ENCODE measurements at regions not wholly inside any gene's neighbourhood (a gene's known extent, or its start where the extent isn't known, plus 50 kb on each side); places are given as distances from the start of the nearest gene placed in this dataset.

DNA sequence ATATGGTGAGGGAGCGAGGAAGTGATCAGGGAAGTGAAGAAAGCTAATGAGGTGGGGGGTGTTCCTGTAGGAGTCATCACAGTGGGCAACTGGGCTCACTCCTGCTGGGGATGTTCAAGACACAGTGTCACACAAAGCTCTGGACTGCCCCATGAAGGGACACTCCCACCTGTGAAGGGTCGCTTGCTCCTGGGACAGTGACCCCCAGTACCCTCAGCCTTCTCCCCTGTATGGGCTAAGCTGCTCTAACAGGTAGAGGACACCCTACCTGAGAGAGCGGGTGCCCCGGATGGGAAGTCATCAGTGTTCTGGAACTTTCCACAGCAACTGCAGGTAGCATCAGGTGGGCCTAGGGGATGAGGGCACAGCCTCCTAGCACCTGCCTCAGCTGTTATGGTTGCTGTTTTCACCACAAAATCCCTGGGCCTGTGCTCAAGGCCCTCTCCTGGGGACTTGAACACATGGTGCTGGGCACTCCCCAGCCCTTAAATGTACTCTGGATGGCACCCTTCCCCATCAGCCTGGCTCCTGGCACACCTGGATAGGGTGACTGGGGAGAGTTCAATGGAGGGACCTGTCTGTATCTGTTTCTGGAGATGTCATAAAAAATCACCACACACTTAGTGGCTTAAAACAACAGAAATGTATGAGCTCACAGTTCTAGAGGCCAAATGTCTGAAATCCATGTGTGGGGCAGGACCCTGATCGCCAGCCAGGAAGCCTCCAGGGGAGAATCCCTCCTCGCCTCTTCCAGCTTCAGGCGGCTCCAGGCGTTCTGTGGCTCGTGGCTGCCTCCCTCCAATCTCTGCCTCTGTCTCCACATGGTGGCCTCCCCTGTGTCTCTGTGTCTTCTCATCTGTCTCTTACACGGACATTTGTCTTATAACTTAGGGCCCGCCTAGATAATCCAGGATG lies 104.0 kb upstream of the CDH5 start:
- TF ChIP-seq, protein P1, sequence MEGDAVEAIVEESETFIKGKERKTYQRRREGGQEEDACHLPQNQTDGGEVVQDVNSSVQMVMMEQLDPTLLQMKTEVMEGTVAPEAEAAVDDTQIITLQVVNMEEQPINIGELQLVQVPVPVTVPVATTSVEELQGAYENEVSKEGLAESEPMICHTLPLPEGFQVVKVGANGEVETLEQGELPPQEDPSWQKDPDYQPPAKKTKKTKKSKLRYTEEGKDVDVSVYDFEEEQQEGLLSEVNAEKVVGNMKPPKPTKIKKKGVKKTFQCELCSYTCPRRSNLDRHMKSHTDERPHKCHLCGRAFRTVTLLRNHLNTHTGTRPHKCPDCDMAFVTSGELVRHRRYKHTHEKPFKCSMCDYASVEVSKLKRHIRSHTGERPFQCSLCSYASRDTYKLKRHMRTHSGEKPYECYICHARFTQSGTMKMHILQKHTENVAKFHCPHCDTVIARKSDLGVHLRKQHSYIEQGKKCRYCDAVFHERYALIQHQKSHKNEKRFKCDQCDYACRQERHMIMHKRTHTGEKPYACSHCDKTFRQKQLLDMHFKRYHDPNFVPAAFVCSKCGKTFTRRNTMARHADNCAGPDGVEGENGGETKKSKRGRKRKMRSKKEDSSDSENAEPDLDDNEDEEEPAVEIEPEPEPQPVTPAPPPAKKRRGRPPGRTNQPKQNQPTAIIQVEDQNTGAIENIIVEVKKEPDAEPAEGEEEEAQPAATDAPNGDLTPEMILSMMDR (IDR thresholded peaks at IDR 0.05; ENCODE audit: poor library complexity) = no peak
- TF ChIP-seq EZH2 (IDR thresholded peaks at IDR 0.05; ENCODE audit: borderline replicate concordance) (no peak), EZH2phosphoT487 (IDR thresholded peaks at IDR 0.05; ENCODE audit: low read depth, severe bottlenecking, unreplicated experiment) (no peak)
